ENCODE measurements at regions not wholly inside any gene's neighbourhood (a gene's known extent, or its start where the extent isn't known, plus 50 kb on each side); places are given as distances from the start of the nearest gene placed in this dataset.

GRCh38 chr10:44788147-44789129 lies 122.7 kb upstream of the TMEM72 start:
- peaks cover 14% of the 10 kb centered on the region for H3K4me1 ChIP-seq (ENCODE audit: insufficient read depth)
- H3K4me2 ChIP-seq: no peak overlapping the region
- H2AFZ ChIP-seq: no peak overlapping the region
- no peaks in the 10 kb centered on the region for H4K20me1 ChIP-seq (ENCODE audit: insufficient read depth, poor library complexity, severe bottlenecking)
- no peaks in the 10 kb centered on the region for H3K9me3 ChIP-seq (ENCODE audit: low read depth)
- H3K9me2 ChIP-seq (replicated peaks; ENCODE audit: insufficient read depth): no peaks in the 10 kb centered on the region
- H3K27me3 ChIP-seq: no peaks in the 10 kb centered on the region
- no peaks in the 10 kb centered on the region for H3K36me3 ChIP-seq (replicated peaks; ENCODE audit: insufficient read depth, low read depth)
- TF ChIP-seq EZH2phosphoT487 (IDR thresholded peaks at IDR 0.05; ENCODE audit: low read depth, severe bottlenecking, unreplicated experiment): no peak
- no peak for TF ChIP-seq CTCF (IDR thresholded peaks at IDR 0.05; ENCODE audit: poor library complexity)
- no peak for TF ChIP-seq EZH2 (IDR thresholded peaks at IDR 0.05; ENCODE audit: borderline replicate concordance)
- H3K27ac ChIP-seq: no peak overlapping the region
- H3K4me3 ChIP-seq: no peak overlapping the region
- 73% methylated on average over 12 of the region's 12 CpGs for whole genome bisulfite sequencing (ENCODE audit: low lambda C conversion rate, missing lambda C conversion rate)
- no peak for DNase-seq (ENCODE audit: low spot score)
- H3K79me2 ChIP-seq: no peaks in the 10 kb centered on the region

GRCh38 chr10:44792119-44792775 lies 118.9 kb upstream of the TMEM72 start:
- no peak overlapping the region for H3K4me2 ChIP-seq
- no peaks in the 10 kb centered on the region for H3K36me3 ChIP-seq (replicated peaks; ENCODE audit: insufficient read depth, low read depth)
- H3K4me3 ChIP-seq: no peak overlapping the region
- no peak overlapping the region for H3K27ac ChIP-seq
- H4K20me1 ChIP-seq (ENCODE audit: insufficient read depth, poor library complexity, severe bottlenecking): no peaks in the 10 kb centered on the region
- H3K9me2 ChIP-seq (replicated peaks; ENCODE audit: insufficient read depth): no peaks in the 10 kb centered on the region
- no peak for TF ChIP-seq CTCF (IDR thresholded peaks at IDR 0.05; ENCODE audit: poor library complexity)
- no peak for TF ChIP-seq EZH2phosphoT487 (IDR thresholded peaks at IDR 0.05; ENCODE audit: low read depth, severe bottlenecking, unreplicated experiment)
- no peak for TF ChIP-seq EZH2 (IDR thresholded peaks at IDR 0.05; ENCODE audit: borderline replicate concordance)
- no peak for DNase-seq (ENCODE audit: low spot score)
- no peaks in the 10 kb centered on the region for H3K27me3 ChIP-seq
- WGBS (ENCODE audit: low lambda C conversion rate, missing lambda C conversion rate): 49% methylated on average over 5 of the region's 5 CpGs
- H2AFZ ChIP-seq: no peak overlapping the region
- H3K4me1 ChIP-seq (ENCODE audit: insufficient read depth): peaks cover under 1% of the 10 kb centered on the region
- H3K79me2 ChIP-seq: no peaks in the 10 kb centered on the region
- H3K9me3 ChIP-seq (ENCODE audit: low read depth): no peaks in the 10 kb centered on the region

- Histone ChIP-seq H2AFZ (no peak overlapping the region), H3K27me3 (no peaks in the 10 kb centered on the region), H4K20me1 (ENCODE audit: insufficient read depth, poor library complexity, severe bottlenecking) (no peaks in the 10 kb centered on the region), H3K27ac (no peak overlapping the region), H3K36me3 (replicated peaks; ENCODE audit: insufficient read depth, low read depth) (no peaks in the 10 kb centered on the region), H3K4me3 (no peak overlapping the region), H3K79me2 (no peaks in the 10 kb centered on the region), H3K4me1 (ENCODE audit: insufficient read depth) (no peaks in the 10 kb centered on the region), H3K9me2 (replicated peaks; ENCODE audit: insufficient read depth) (no peaks in the 10 kb centered on the region), H3K4me2 (no peak overlapping the region), H3K9me3 (ENCODE audit: low read depth) (no peaks in the 10 kb centered on the region)
- TF ChIP-seq CTCF (IDR thresholded peaks at IDR 0.05; ENCODE audit: poor library complexity): no peak
- TF ChIP-seq EZH2phosphoT487 (IDR thresholded peaks at IDR 0.05; ENCODE audit: low read depth, severe bottlenecking, unreplicated experiment): no peak
- no peak for TF ChIP-seq EZH2 (IDR thresholded peaks at IDR 0.05; ENCODE audit: borderline replicate concordance)
- no peak for DNase-seq (ENCODE audit: low spot score)
- WGBS (ENCODE audit: low lambda C conversion rate, missing lambda C conversion rate): 64% methylated on average over 2 of the region's 2 CpGs
Observed at GRCh38 chr10:44799966-44800365, 111.2 kb upstream of the TMEM72 start.

Data from hepatocyte (in vitro differentiated cells).